ENCODE measurements at regions not wholly inside any gene's neighbourhood (a gene's known extent, or its start where the extent isn't known, plus 50 kb on each side); places are given as distances from the start of the nearest gene placed in this dataset.

- ATAC-seq, result no peak
- TF ChIP-seq RAD21 (IDR thresholded peaks at IDR 0.05; ENCODE audit: low read depth) (no peak), ATF3 (IDR thresholded peaks at IDR 0.05) (no peak), YY1 (IDR thresholded peaks at IDR 0.05; ENCODE audit: extremely low read depth, insufficient replicate concordance, low read depth, low read length) (no peak), JUND (IDR thresholded peaks at IDR 0.05) (no peak), SP1 (IDR thresholded peaks at IDR 0.05; ENCODE audit: low read depth) (no peak), CBX3 (IDR thresholded peaks at IDR 0.05; ENCODE audit: low read depth) (no peak), POLR2A (IDR thresholded peaks at IDR 0.05; ENCODE audit: borderline replicate concordance, extremely low read depth, insufficient read depth, insufficient read length) (no peak), CEBPB (IDR thresholded peaks at IDR 0.05; ENCODE audit: low read depth) (no peak), SRF (IDR thresholded peaks at IDR 0.05; ENCODE audit: low read depth) (no peak), MAX (IDR thresholded peaks at IDR 0.05) (no peak), CTCF (IDR thresholded peaks at IDR 0.05 in 2 of 3, conservative IDR thresholded peaks at IDR 0.05 in 1 of 3; ENCODE audit: borderline replicate concordance in 1 of 3, insufficient read depth in 1 of 3, low read depth in 2 of 3, low read length in 2 of 3) (no peak), ZNF274 (IDR thresholded peaks at IDR 0.05; ENCODE audit: low read depth, low read length) (no peak), REST (IDR thresholded peaks at IDR 0.05; ENCODE audit: low read depth) (no peak), EGR1 (IDR thresholded peaks at IDR 0.05; ENCODE audit: low read depth) (no peak), EZH2 (IDR thresholded peaks at IDR 0.05) (no peak), SIN3A (IDR thresholded peaks at IDR 0.05; ENCODE audit: low read depth) (no peak), ZBTB33 (IDR thresholded peaks at IDR 0.05; ENCODE audit: extremely low read depth, insufficient replicate concordance, low read length) (no peak), FOSL1 (IDR thresholded peaks at IDR 0.05; ENCODE audit: low read depth) (no peak)
- no TSS peak for BruUV-seq (replicated peaks)
- H3K9me2 ChIP-seq (ENCODE audit: insufficient read depth), result no peaks in the 10 kb centered on the region
- ChIA-PET RAD21 (ENCODE audit: low non-redundant PET in 1 of 2, low total read pairs in 2 of 2, uncharacterized antibody in 2 of 2, unreplicated experiment in 2 of 2) (interaction anchor here in 1 of 2 experiments (0.7 to 2.1 kb wide), 2 partner anchors 186 to 229 kb away, joined by 4 to 5 read pairs; partner anchors contain the start of gene ARHGEF3), CTCF (interaction anchor here (0.7 to 1.2 kb wide), 2 partner anchors 248 to 285 kb away, joined by 3 read pairs; no protein-coding TSS in a partner anchor), POLR2A (no interaction called here)
- H3K27me3 ChIP-seq (ENCODE audit: insufficient read depth, low read length), result no peaks in the 10 kb centered on the region
- H3K9me3 ChIP-seq (ENCODE audit: control insufficient read depth in 1 of 2, insufficient read depth in 1 of 2, low read depth in 1 of 2, low read length in 2 of 2), result no peaks in the 10 kb centered on the region
- no peak overlapping the region for H3K27ac ChIP-seq (ENCODE audit: low read depth, low read length)
- no peaks in the 10 kb centered on the region for H3K36me3 ChIP-seq (ENCODE audit: control insufficient read depth in 1 of 2, insufficient read depth in 2 of 2, low read length in 2 of 2)
- DNase-seq (ENCODE audit: low read depth, low spot score), result no peak
- no peak overlapping the region for H3K4me2 ChIP-seq (ENCODE audit: low read length)
- no peak overlapping the region for H3K4me3 ChIP-seq (replicated peaks in 1 of 2; ENCODE audit: low read depth in 1 of 2, low read length in 2 of 2)
- no peak overlapping the region for H2AFZ ChIP-seq (ENCODE audit: low read depth, low read length, poor library complexity, severe bottlenecking)
- intact Hi-C loops (cut with micrococcal nuclease), result loop anchor here (5.0 kb wide), 1 partner anchor 645 kb away; no protein-coding TSS in a partner anchor
- no peaks in the 10 kb centered on the region for H3K79me2 ChIP-seq (ENCODE audit: insufficient read depth, low read length)
- H4K20me1 ChIP-seq (ENCODE audit: insufficient read depth), result no peaks in the 10 kb centered on the region
- H3K9ac ChIP-seq (ENCODE audit: low read length), result no peak overlapping the region
- H3K4me1 ChIP-seq (ENCODE audit: control insufficient read depth in 1 of 2, insufficient read depth in 2 of 2, low read length in 2 of 2), result no peaks in the 10 kb centered on the region
Measured at GRCh38 chr3:56987238-56987895, 73.1 kb upstream of the SPATA12 start.

Data from HCT116 (cell line).